A673 (cell line): ENCODE measurements at regions not wholly inside any gene's neighbourhood (a gene's known extent, or its start where the extent isn't known, plus 50 kb on each side); places are given as distances from the start of the nearest gene placed in this dataset.

ENCODE experiments used
- CTCF ChIP-seq: fragments of 300-800, 200-600 bp; sonication (generic); conservative IDR thresholded peaks from 2 replicates; pipeline ENCODE4 v1.5.1; 2017; ENCODE audit warnings: low read depth, mild to moderate bottlenecking, antibody characterized with exemption, low read length, moderate library complexity, mixed read lengths
- EZH2 ChIP-seq: fragments of 200-600 bp; sonication (generic); IDR thresholded peaks from 2 replicates; pipeline ENCODE4 v1.6.1; 2017; ENCODE audit warnings: borderline replicate concordance, low read depth, mild to moderate bottlenecking, mixed read lengths, antibody characterized with exemption, low read length; ENCODE audit not compliant: poor library complexity, severe bottlenecking

GRCh38 chr1:38611664-38612211, 247.8 kb downstream of the RRAGC start:
- TF ChIP-seq CTCF: no peak
- TF ChIP-seq EZH2: no peak
